T1000 (cell line): ENCODE measurements at regions not wholly inside any gene's neighbourhood (a gene's known extent, or its start where the extent isn't known, plus 50 kb on each side); places are given as distances from the start of the nearest gene placed in this dataset.

Experiments
- DNase-seq: peaks from one replicate; lab custom pipeline; 2025; ENCODE audit warnings: mixed read lengths; lab: John Stamatoyannopoulos, UW

DNA sequence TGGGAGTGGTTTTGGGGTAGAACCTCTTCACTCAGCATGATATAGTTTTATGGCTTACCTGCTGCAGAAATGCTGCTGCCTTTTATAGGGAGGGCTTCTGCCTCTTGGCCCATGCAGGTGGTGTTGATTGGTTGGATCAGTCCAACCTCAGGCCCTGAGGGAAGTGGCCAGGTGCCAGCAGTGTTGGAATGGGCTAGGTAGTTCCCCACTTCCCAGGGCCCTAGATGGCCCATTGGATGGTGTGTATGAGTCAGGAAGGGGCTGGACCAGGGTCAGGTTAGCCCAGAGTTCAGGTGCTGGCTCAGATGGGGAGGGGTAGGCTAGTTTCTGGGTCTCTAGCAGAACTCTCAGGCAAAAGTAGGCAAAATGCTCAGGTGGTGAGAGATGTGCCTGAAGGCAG lies 455.5 kb downstream of the CCSER2 start:
- no peak for DNase-seq

DNA sequence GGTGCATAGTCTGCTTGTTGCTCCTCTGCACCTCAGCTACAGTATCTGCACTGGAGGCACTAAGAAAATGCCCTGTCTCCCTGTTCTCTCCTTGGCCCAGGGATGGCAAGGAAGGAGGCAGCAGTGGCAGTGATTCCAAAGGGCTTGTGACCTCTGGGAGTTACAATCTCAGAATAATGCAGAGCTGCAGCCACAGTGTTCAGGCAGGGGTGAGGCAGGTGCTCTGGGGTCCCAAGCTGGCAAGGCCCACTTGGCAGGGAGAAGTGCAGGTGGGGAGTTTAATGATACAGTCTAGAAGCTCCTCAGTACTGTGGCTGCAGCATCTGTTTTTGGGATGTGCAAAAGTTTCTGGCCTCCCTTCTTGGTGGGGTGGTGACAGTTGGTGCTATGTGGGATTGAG lies 456.4 kb downstream of the CCSER2 start:
- DNase-seq, result no peak

DNA sequence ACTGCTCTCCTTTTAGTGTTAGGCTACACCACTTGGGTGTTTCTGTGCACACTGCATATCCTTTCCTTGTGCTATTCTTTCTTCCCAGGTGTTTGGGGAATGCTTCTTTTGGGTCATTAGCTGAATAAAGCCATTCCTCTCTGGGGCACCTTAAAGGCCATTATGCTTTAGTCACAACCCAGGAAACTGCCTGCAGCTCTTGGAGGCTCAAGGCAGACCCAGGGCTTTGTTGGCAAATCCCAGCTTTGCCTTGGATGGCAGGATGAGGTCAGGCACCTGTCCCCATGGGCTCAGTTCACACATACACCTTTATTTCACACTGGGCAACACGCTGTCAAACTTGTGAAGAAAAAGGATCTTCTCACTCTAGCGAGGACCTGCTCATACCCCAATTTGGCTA lies 460.6 kb downstream of the CCSER2 start:
- no peak for DNase-seq

- DNase-seq, result no peak
Measured at GRCh38 chr10:84798312-84798711, 469.9 kb downstream of the CCSER2 start.

DNA sequence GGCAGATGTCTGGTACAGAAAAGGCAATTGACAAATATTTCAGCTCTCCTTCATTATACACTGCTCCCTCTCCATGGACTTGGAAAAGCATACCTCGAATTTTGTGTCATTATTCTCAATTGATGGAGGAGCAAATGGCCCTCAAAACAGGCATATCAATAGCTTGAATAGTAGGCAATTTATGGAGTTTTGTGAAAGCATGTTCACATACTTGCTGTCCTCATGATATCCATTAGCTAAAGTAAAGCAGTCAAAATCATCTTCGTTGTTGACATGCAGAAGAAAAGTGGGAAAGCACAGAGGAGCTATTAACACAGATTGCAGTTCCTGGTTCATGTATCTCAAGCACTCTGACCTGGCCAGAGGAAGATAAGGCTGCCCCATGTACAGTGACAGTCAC lies 472.8 kb downstream of the CCSER2 start:
- no peak for DNase-seq

GRCh38 chr10:84801916-84802315 lies 473.5 kb downstream of the CCSER2 start:
- no peak for DNase-seq

DNA sequence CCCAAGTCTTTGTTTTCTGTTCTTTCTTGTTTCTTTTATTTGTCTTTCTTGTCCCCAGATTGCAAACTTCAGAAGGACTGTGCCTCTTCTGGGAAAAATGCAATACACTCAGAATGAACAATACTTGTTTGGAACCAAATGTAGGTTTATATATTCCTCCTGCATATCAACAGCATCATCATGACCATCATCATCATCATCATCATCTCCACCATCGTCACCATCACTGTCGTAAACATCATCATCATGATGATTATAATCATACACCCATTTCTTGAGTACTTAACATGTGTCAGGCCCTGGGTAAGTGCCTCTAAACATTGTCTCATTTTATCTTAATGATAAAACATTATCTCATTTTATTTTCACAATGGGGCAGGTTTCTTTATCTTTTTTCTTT lies 476.8 kb downstream of the CCSER2 start:
- DNase-seq, result no peak

GRCh38 chr10:84811113-84811512 lies 482.7 kb downstream of the CCSER2 start:
- no peak for DNase-seq

- no peak for DNase-seq
Measured at GRCh38 chr10:84818961-84819360, 490.6 kb downstream of the CCSER2 start.

DNA sequence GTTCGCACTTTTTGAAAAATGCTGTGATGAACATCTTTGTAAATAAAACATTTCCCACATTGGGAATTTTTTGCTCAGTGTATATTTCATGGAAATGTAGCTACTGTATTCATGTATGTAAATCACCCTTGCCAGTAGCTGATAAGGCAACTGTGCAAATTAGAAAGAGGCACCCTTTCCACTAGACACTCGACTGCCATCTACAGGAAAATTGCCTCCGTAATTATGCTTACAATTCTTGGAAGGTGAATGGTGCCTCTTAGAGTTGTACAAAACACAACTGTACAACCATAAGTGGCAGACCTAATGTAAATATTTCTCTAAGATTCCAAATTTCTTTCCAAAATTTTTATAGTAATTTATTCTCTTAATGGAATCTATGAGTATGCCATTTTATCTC lies 491.7 kb downstream of the CCSER2 start:
- DNase-seq, result no peak

GRCh38 chr10:84820596-84820995 lies 492.2 kb downstream of the CCSER2 start:
- no peak for DNase-seq

DNA sequence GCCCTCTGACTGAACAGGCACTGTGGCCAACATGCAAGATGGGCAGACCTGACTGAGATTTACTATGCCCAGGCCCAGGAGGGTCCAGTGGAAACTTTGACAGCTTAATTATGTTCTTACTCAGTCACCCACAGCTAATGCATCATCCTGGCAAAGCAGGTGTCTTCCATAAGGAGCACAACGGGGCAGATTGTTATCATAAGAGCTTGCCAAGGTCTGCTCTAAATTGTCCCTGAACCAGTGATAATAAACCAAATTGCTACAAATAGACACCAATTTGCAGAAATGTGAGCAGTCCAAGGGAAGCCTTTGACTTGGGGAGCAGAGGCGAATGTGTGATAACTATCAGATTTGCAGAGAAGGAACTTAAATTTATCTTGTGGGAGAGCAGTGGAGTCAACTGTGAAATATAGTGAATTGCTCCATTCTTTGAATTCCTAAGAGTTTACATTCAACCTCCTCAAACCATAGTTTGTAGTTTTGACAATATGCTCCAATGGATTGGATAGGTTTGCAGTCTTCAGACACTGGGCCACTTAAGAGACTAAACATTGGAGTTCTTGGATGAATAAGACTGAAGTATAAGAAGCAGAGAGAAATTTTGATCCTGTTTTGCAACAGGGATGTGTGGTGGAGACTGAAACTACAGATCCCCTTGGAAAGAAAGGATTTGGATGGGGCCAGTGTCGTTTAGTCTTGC lies 494.7 kb downstream of the CCSER2 start:
- no peak for DNase-seq

GRCh38 chr10:84824525-84824924 lies 496.1 kb downstream of the CCSER2 start:
- no peak for DNase-seq

DNA sequence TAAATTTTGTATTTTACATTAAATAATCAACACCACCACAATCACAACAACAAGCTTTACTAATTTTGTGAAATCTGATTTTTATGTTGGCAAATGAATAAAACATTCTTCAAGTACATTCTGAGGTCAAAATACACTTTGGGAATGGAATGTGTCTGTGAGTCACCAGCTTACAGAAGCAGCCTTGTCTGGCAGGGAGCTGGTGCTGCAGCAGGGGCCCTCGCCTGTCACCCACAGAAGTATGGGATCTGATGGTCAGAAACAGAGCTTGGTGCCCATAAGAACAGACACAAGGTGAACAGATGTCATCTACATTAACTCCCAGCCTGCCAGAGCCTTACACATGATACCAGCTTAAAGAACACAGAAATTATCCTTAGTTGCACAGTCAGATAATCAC lies 496.9 kb downstream of the CCSER2 start:
- no peak for DNase-seq

- no peak for DNase-seq
Measured at GRCh38 chr10:84826704-84827103, 498.3 kb downstream of the CCSER2 start.

- DNase-seq, result no peak
Measured at GRCh38 chr10:84829131-84829530, 500.7 kb downstream of the CCSER2 start.

DNA sequence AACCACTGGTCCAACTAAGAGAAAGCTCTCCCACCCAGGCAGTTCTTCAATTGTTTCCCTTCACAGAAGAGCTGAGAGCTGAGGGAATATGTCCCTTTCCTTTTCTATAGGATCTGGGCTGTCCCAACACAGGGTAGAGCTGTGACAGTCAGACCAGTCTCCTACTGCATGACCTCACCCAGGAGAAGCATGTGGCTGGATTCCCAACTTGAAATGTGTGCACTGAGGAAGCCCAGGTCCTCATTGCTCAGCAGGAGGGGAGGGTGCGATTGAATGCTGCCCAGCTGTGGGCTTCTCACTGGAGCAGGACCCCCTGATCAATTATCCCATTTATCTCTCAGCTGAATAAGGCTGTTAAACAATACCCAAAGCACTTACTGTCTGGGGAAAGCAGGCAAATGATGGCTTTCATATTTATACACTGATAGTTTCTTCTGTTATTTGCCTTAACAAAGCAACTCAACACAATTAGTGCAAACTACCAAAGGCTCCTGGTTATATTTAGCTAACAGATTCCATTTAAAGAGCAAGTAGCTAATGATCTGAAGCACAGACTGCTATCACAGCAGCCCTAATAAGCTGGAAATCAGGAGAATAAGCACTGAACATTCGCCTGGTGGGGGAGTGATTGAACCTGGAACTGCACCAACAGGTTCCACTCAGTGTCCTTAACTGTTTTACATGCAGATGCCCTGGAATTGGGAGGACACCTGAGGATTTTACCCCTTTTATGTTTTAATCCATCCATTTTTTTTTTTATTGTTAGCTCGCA lies 508.8 kb downstream of the CCSER2 start:
- DNase-seq, result no peak

DNA sequence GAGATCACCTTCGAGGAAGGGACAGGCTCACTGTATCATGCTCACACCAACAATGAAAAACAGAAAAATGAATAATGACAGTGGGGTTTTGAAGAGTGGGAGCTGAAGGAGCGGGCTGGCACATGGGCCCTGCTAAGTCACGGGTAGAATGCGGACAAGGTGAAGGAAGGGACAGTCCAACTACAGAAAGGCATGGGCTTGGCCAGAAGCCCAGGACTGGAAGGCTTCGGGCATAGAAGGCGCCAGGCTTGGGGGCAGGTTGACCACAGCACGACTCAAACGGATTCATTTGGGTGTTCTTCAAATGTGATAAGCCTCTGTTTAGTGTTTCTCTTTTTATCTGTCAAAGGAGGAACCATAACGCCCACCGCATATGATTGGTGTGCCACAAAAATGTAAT lies 509.5 kb downstream of the CCSER2 start:
- no peak for DNase-seq

DNA sequence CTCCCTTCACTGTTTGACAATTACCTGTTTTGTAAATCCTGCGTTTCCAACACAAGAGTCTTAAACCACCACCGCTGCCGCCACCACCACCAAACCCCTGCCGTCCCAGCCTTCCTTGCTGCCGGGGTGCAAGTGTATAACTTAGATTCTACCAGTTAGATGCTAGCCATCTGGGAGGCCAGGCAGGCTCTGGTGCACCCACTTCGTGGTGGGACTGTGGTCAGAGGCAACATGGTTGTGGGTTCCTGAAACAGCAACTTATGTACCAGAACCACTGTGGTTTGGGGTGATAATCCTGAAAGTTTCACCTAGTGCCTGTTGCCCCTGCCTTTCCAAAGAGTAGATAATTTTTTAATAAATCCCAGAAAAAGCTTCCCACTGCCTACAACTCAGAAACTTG lies 510.5 kb downstream of the CCSER2 start:
- DNase-seq, result no peak

- DNase-seq, result no peak
Measured at GRCh38 chr10:84842593-84842992, 514.2 kb downstream of the CCSER2 start.

DNA sequence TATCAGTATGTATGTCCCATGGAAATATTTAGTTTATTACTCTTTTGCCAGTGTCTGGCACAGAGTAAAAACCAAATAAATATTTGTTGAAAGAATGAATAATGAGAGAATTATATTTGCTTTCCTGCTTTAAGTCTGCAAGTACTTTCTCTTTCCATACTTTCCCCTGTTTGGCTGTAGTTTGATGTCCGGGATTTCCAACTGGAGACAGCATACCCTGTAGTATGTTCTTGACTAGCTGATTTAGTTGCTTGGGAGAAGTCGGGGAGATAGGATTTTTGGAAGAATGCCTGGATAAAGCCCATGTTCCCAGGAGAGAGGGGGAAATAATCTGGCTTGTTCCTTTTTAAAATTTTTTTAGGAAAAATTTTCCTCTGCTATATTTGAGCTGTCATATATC lies 516.1 kb downstream of the CCSER2 start:
- no peak for DNase-seq

- no peak for DNase-seq
Measured at GRCh38 chr10:84845628-84846261, 517.4 kb downstream of the CCSER2 start.

DNA sequence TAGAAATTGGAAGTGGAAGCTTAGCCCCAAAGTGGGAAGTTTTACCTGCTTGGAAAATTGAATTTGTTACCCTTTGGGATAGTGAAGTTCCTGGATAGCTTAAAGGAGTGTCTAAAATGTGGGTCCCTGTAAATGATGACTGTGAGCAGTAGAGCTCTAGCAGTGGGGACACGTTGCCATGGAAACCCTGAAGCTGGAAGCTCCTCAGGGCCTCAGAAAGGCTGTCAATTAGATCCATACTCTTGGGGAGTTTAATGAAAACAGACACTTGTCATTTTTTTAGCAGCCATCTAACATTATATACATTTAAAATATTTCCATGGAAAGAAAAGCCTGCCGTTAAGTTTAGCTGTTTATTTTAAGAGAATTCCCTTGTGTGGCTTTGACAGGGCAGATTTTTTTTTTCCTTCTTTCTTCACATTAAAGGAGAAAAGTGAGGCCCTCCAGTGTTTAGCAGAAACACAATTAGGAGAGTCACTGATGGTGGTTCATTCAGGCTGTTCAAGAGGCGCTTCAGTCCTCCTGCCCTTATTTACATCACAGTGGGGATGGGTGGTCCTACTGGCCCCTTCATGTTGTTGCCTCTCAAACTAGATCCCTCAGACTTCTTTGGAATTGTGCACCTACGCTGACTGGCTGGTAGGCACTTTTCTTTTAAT lies 518.4 kb downstream of the CCSER2 start:
- DNase-seq, result no peak
